ENCODE measurements at regions not wholly inside any gene's neighbourhood (a gene's known extent, or its start where the extent isn't known, plus 50 kb on each side); places are given as distances from the start of the nearest gene placed in this dataset.
"Not testable (repeated sequence)": the region's sequence is repeated elsewhere in the genome, so short reads cannot be mapped to it uniquely, and the experiment has no call there.

GRCh38 chr11:25159341-25159740 lies 662.5 kb downstream of the LUZP2 start:
- DNase-seq = no peak

- DNase-seq = no peak
Measured at GRCh38 chr11:25163421-25163820, 666.6 kb downstream of the LUZP2 start.

- DNase-seq = no peak
Measured at GRCh38 chr11:25180187-25180586, 683.3 kb downstream of the LUZP2 start.

GRCh38 chr11:25183411-25183810 lies 686.6 kb downstream of the LUZP2 start:
- no peak for DNase-seq

GRCh38 chr11:25197515-25197914 lies 700.7 kb downstream of the LUZP2 start:
- no peak for DNase-seq

GRCh38 chr11:25198704-25199103 lies 701.9 kb downstream of the LUZP2 start:
- no peak for DNase-seq

- DNase-seq = no peak
Measured at GRCh38 chr11:25200925-25201324, 704.1 kb downstream of the LUZP2 start.

- no peak for DNase-seq
Measured at GRCh38 chr11:25206762-25207161, 709.9 kb downstream of the LUZP2 start.

- DNase-seq = no peak
Measured at GRCh38 chr11:25211635-25212254, 714.9 kb downstream of the LUZP2 start.

- DNase-seq = no peak
Measured at GRCh38 chr11:25214535-25215176, 717.8 kb downstream of the LUZP2 start.

- no peak for DNase-seq
Measured at GRCh38 chr11:25218036-25218435, 721.2 kb downstream of the LUZP2 start.

- no peak for DNase-seq
Measured at GRCh38 chr11:25225078-25225477, 728.2 kb downstream of the LUZP2 start.

- no peak for DNase-seq
Measured at GRCh38 chr11:25242928-25243327, 746.1 kb downstream of the LUZP2 start.

GRCh38 chr11:25244126-25244525 lies 747.3 kb downstream of the LUZP2 start:
- no peak for DNase-seq

- no peak for DNase-seq
Measured at GRCh38 chr11:25247336-25247735, 750.5 kb downstream of the LUZP2 start.

GRCh38 chr11:25252854-25253253 lies 756.0 kb downstream of the LUZP2 start:
- DNase-seq = no peak

GRCh38 chr11:25263861-25264260 lies 767.0 kb downstream of the LUZP2 start:
- DNase-seq = not testable (repeated sequence)

- no peak for DNase-seq
Measured at GRCh38 chr11:25271301-25271700, 774.4 kb downstream of the LUZP2 start.

GRCh38 chr11:25272214-25272613 lies 775.4 kb downstream of the LUZP2 start:
- no peak for DNase-seq

- DNase-seq = not testable (repeated sequence)
Measured at GRCh38 chr11:25280821-25281220, 784.0 kb downstream of the LUZP2 start.

- no peak for DNase-seq
Measured at GRCh38 chr11:25293166-25293565, 796.3 kb downstream of the LUZP2 start.

- no peak for DNase-seq
Measured at GRCh38 chr11:25298450-25298849, 801.6 kb downstream of the LUZP2 start.

- no peak for DNase-seq
Measured at GRCh38 chr11:25309818-25310217, 813.0 kb downstream of the LUZP2 start.

GRCh38 chr11:25317216-25317615 lies 820.4 kb downstream of the LUZP2 start:
- no peak for DNase-seq

- no peak for DNase-seq
Measured at GRCh38 chr11:25319127-25319526, 822.3 kb downstream of the LUZP2 start.

Measured in activated CD4-positive, alpha-beta T cell treated with anti-CD3 and anti-CD28 coated beads, Interleukin-10, Interleukin-2, amounts not matched to agents 100 ng/mL and 50 ng/mL, durations not matched to agents 16 hours and 8 hours (primary cell).